CD4-positive, alpha-beta T cell treated with Interleukin-1 beta for 1 hour (primary cell): ENCODE measurements at regions not wholly inside any gene's neighbourhood (a gene's known extent, or its start where the extent isn't known, plus 50 kb on each side); places are given as distances from the start of the nearest gene placed in this dataset.
"Not testable (repeated sequence)": the region's sequence is repeated elsewhere in the genome, so short reads cannot be mapped to it uniquely, and the experiment has no call there.

Source experiments
- DNase-seq, 2 donors: peaks; one replicate each; pipeline ENCODE4 v3.0.0-alpha.2; 2020 to 2022

- DNase-seq: no peak
Observed at GRCh38 chr13:82118589-82118988, 1763.7 kb downstream of the SLITRK1 start.

- DNase-seq: no peak
Observed at GRCh38 chr13:82116422-82116989, 1765.8 kb downstream of the SLITRK1 start.

GRCh38 chr13:82115391-82115790, 1766.9 kb downstream of the SLITRK1 start:
- no peak for DNase-seq

DNA sequence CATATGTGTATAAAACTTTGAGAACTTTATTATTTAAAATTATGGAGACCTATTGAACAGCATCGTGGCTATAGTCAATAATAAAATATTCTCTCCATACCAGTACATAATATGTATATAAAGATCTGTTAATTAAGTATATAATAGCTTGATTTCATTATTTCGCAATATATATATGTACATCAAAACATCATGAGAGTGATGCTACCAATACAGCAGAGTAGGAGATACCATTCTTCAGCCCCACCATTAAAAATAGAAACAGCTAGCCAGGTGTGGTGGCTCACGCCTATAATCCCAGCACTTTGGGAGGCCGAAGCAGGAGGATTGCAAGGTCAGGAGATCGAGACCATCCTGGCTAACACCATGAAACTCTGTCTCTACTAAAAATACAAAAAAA, 1755.3 kb upstream of the SPRY2 start:
- no peak for DNase-seq

- DNase-seq: no peak
Observed at GRCh38 chr13:82092312-82092711, 1751.4 kb upstream of the SPRY2 start.

- DNase-seq: no peak
Observed at GRCh38 chr13:82088781-82089180, 1747.9 kb upstream of the SPRY2 start.

DNA sequence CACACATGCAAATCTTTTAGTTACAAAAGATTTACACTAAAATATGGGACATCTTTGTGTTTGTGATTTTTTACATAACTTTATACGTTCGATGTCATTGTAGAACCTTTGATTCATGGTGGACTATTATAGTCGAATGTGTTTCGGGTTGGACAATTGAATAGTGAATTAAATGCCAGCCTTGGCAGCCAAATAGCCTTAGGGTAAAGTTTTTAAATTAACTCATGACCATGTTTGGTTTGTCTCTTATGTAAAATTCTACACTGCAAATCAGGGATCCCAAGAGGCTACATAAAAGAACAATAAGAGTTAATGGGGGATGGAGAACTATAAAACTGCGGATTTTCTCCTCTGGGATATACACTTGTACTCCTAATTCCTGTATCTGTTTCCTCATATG, 1735.6 kb upstream of the SPRY2 start:
- DNase-seq: no peak

GRCh38 chr13:82070416-82070815, 1729.5 kb upstream of the SPRY2 start:
- no peak for DNase-seq

DNA sequence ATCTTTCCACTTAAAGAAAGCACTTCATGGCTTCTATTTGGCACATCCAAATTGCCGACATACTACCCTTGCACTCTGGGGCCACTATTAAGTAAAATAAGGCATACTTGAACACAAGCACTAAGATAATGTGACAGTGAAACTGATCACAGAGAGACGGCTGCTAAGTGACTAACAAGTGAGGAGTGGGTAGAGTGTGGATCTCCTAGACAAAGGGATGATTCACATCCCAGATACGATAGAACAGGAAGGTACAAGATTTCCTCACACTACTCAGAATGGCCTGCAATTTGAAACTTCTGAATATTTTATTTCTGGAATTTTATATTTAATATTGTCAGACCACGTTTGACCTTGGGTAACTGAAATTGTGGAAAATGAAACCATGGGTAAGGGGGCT, 1721.8 kb upstream of the SPRY2 start:
- no peak for DNase-seq

DNA sequence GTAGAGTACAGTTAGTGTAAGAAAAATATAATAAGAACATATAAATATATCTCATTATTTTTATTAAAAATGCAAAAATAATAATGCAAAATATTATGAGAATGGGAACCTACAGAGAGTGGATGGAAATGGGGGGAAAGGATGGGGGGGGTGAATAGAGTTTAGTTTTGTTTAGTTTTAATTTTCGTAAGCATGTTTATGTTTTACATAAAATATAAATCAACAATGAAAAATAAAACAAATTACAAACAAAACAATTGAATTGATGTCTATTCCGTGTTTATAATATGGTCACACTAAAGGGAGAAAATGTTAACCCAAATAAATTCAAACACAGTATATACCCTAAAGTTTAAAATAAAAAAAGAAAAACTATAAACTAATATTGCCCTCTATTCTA, 1717.4 kb upstream of the SPRY2 start:
- no peak for DNase-seq

GRCh38 chr13:82045316-82045715, 1704.4 kb upstream of the SPRY2 start:
- DNase-seq: not testable (repeated sequence)

DNA sequence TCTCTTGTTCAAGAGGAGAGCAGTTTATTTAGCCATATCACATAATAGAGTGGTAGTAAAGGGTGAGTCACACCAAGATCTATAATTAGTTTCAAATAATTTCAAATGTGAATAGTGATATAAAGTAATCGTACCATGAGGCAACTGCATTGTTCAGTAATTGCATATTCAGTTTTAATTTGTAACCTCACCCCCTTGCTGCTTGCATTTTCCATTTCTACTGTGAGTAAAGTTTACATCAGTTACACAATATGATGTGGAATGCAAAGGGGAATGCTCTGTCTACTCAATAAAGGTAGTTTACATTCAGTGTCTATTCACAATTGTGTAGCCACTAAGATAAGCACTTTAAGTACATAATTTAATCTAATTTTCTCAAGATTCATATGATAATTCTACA, 1695.7 kb upstream of the SPRY2 start:
- no peak for DNase-seq

DNA sequence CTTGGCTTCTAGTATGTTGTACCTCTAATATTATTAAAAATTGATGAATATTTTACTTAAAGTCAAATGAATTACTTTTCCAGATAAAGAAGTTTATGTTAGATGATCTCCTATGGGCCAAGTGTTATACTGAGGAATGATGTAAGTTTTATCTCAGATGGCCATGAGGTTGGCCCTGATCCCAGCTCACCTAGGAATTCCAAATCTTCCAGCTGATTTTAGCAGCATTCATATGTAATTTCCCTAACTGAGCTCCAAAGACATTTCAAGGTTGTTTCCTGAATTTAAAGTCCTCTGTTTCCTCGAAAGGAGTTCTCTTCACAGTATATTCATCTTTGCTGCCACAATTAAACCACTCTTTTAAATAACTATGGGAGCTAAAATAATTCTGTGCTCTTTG, 1670.4 kb upstream of the SPRY2 start:
- DNase-seq: no peak

GRCh38 chr13:82010780-82011179, 1669.9 kb upstream of the SPRY2 start:
- DNase-seq: no peak

DNA sequence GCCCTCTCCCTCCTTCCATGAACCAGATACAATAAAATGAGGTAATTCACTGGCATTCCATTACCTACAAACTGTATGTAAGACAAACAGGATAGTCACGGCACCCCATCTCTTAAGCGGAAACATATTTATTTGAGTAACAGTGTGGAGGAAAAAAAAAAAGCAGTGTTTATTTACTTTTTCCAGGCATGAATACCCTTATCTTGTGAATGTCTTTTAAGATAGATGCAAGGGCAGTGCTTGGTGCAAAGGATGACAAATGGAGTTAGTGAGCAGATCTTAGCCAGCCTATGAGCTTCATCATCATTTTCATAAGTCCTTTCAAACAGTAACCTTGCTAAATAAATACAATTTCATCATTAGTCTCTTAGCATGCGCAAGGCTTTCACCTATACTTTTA, 1661.8 kb upstream of the SPRY2 start:
- no peak for DNase-seq

DNA sequence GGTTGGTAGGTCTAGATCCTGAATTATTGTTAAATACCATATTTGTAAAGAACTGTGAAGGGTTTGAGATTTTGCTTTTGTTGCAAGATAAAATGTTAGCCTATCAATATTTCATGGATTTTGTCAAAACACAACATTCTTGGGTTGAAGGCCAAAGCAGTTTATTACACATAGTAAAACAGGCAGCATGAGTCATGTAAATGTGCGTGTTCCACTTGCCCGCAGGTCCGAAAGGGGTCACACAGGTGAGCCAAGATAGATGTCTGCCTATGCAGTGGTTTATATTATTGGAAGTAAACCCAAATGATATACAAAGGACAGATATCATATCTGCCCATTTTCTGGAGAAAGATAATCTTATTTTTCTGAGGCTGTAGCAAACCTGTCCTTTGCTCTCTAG, 1654.4 kb upstream of the SPRY2 start:
- DNase-seq: no peak

DNA sequence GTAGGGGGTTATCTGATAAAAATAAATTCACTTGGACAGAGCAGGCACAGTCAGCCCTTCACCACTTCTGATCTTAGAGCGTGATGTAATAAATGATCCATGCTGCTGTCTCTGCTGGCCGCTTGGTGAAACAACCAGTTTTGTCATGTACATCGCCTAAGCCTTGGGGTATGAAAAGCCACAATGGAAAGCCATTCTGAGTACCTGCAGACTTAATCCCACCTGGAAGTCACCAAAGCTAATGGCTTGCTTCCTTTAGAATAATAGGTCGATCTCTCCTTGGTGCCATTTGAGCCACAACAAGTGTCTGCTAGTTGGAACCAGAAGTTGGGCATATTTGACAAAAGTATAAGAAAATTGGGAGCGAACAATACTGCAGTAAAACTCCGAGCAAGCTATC, 1649.7 kb upstream of the SPRY2 start:
- DNase-seq: no peak

GRCh38 chr13:81988567-81988966, 1647.6 kb upstream of the SPRY2 start:
- no peak for DNase-seq

DNA sequence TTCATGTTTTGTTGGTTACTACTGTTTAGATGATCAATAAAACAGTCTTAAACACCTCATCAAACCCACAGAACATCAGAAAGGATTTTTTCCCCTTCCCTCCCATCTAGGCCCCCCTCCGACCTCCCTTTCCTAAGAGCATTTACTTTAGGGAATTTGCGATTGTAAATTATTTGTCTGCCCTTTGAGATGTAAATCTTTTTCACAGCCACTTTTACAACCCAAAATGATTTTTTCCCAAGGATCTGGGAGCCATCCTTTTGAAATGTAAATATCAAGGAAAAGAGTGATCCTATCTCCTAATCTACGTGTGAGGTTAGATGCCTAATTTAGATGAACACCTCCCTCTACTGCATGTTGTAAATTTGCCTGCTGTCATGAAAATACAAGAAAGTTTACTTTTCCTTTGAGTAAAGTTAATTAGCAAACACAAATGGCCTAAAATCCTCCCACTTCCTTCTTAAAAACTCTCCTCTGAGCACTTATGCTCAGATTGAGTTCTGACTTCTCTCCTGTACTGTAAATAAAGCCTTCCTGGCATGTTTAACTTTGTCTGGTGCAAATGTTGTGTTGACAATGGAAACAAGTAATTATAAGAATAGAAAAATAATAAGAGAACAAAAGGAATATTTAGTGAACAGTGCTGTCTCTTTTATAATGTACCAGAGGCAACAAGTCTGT, 1646.9 kb upstream of the SPRY2 start:
- DNase-seq: no peak

GRCh38 chr13:81987159-81987558, 1646.2 kb upstream of the SPRY2 start:
- DNase-seq: no peak

DNA sequence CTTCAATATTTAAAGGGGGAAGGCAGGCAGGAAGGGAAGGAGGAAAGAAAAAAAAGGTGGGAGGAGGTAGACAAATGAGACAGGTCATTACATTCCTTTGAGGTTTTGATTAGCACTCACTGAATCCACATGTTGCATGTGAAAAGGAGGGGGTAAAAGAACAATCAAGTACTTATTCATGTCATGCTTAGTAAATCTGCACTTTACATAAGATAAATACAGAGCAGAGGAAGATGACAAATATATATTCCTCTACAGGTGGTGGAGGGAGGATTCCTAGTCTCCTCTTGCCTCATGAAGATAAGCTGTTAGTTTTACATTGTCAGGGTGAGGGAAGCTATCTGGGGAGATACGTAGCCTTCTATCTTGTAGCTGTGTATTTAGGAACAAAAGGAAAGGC, 1645.4 kb upstream of the SPRY2 start:
- no peak for DNase-seq

DNA sequence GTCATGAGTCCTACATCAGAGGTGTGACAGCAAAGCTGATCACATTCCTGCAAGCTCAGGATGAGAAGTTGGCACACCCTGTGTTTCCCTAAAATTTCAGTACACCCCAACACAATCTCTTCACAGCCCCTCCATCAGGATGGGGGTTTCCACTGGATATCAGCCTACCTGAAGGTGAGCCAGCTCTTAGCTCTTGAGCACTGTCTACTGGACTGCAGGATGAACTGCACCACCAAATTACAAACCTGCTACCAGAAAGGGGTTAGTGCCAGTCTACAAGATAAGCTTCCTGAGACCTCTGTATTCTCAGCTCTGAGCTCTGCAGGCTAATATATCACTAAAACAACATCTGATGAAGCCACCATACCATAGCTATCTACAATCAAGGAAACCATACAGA, 1616.2 kb upstream of the SPRY2 start:
- DNase-seq: no peak

- DNase-seq: no peak
Observed at GRCh38 chr13:81929988-81930387, 1589.1 kb upstream of the SPRY2 start.

- DNase-seq: no peak
Observed at GRCh38 chr13:81927347-81927746, 1586.4 kb upstream of the SPRY2 start.

GRCh38 chr13:81917810-81918209, 1576.9 kb upstream of the SPRY2 start:
- no peak for DNase-seq
